SJCRH30 (cell line): ENCODE measurements at regions not wholly inside any gene's neighbourhood (a gene's known extent, or its start where the extent isn't known, plus 50 kb on each side); places are given as distances from the start of the nearest gene placed in this dataset.
"Not testable (repeated sequence)": the region's sequence is repeated elsewhere in the genome, so short reads cannot be mapped to it uniquely, and the experiment has no call there.

Source experiments
- DNase-seq, 2 experiments: peaks; one replicate each; pipeline ENCODE4 v3.0.0-alpha.2; 2015 to 2020
- H3K27ac ChIP-seq: fragments of 250-450 bp; sonication (Bioruptor Pico); 2 replicates; pipeline ENCODE4 v1.5.1; 2020; ENCODE audit warnings: mild to moderate bottlenecking, moderate library complexity
- H3K27me3 ChIP-seq: fragments of 250-450 bp; sonication (Bioruptor Pico); 2 replicates; pipeline ENCODE4 v1.5.1; 2020; ENCODE audit warnings: mild to moderate bottlenecking, moderate library complexity
- H3K36me3 ChIP-seq: fragments of 250-450 bp; sonication (Bioruptor Pico); 2 replicates; pipeline ENCODE4 v1.5.1; 2020; ENCODE audit warnings: mild to moderate bottlenecking, moderate library complexity
- H3K4me1 ChIP-seq: fragments of 250-450 bp; sonication (Bioruptor Pico); 2 replicates; pipeline ENCODE4 v1.5.1; 2020; ENCODE audit warnings: mild to moderate bottlenecking, moderate library complexity
- H3K4me3 ChIP-seq: fragments of 250-450 bp; sonication (Bioruptor Pico); 2 replicates; pipeline ENCODE4 v1.5.1; 2020; ENCODE audit warnings: mild to moderate bottlenecking, moderate library complexity
- H3K9me3 ChIP-seq: fragments of 250-450 bp; sonication (Bioruptor Pico); replicated peaks from 2 replicates; pipeline ENCODE4 v1.5.1; 2020; ENCODE audit warnings: mild to moderate bottlenecking, moderate library complexity

GRCh38 chr12:67772267-67773169, 124.0 kb downstream of the DYRK2 start:
- H3K27ac ChIP-seq: peak overlapping the region; percentile 13
- H3K36me3 ChIP-seq: no peaks in the 10 kb centered on the region
- peak; percentile 60 to 77 for DNase-seq

GRCh38 chr12:67773896-67774295, 125.4 kb downstream of the DYRK2 start:
- no peak for DNase-seq
- Histone ChIP-seq H3K27me3 (no peaks in the 10 kb centered on the region), H3K4me1 (peaks cover 12% of the 10 kb centered on the region), H3K27ac (no peak overlapping the region), H3K4me3 (no peak overlapping the region), H3K36me3 (no peaks in the 10 kb centered on the region), H3K9me3 (no peaks in the 10 kb centered on the region)

More at GRCh38 chr12:67772267-67773169, 124.0 kb downstream of the DYRK2 start:
- Histone ChIP-seq H3K9me3 (no peaks in the 10 kb centered on the region), H3K27me3 (no peaks in the 10 kb centered on the region), H3K4me1 (peaks cover 12% of the 10 kb centered on the region), H3K4me3 (peak overlapping the region; percentile 13; the same call in 1 of the 2 replicates)

GRCh38 chr12:67774983-67775587, 126.5 kb downstream of the DYRK2 start:
- Histone ChIP-seq H3K4me1 (peaks cover 12% of the 10 kb centered on the region), H3K4me3 (no peak overlapping the region), H3K36me3 (no peaks in the 10 kb centered on the region), H3K27ac (no peak overlapping the region), H3K9me3 (no peaks in the 10 kb centered on the region), H3K27me3 (no peaks in the 10 kb centered on the region)
- DNase-seq: no peak

GRCh38 chr12:67780580-67781084, 132.1 kb downstream of the DYRK2 start:
- Histone ChIP-seq H3K27ac (no peak overlapping the region), H3K4me3 (no peak overlapping the region), H3K36me3 (no peaks in the 10 kb centered on the region), H3K4me1 (no peaks in the 10 kb centered on the region), H3K9me3 (no peaks in the 10 kb centered on the region), H3K27me3 (no peaks in the 10 kb centered on the region)
- peak in 1 of 2 experiments; percentile 22 for DNase-seq

GRCh38 chr12:67782573-67782972, 134.0 kb downstream of the DYRK2 start:
- Histone ChIP-seq H3K4me1 (no peaks in the 10 kb centered on the region), H3K27me3 (no peaks in the 10 kb centered on the region), H3K9me3 (no peaks in the 10 kb centered on the region), H3K27ac (no peak overlapping the region), H3K4me3 (no peak overlapping the region), H3K36me3 (no peaks in the 10 kb centered on the region)
- DNase-seq: no peak

GRCh38 chr12:67783393-67783792, 134.8 kb downstream of the DYRK2 start:
- no peak overlapping the region for H3K4me3 ChIP-seq
- no peak for DNase-seq
- H3K4me1 ChIP-seq: no peaks in the 10 kb centered on the region
- H3K27ac ChIP-seq: no peak overlapping the region
- H3K27me3 ChIP-seq: no peaks in the 10 kb centered on the region
- no peaks in the 10 kb centered on the region for H3K9me3 ChIP-seq
- no peaks in the 10 kb centered on the region for H3K36me3 ChIP-seq

GRCh38 chr12:67784831-67785230, 136.3 kb downstream of the DYRK2 start:
- Histone ChIP-seq H3K27me3 (no peaks in the 10 kb centered on the region), H3K27ac (no peak overlapping the region), H3K4me1 (no peaks in the 10 kb centered on the region; the same call in 1 of the 2 replicates), H3K36me3 (no peaks in the 10 kb centered on the region), H3K4me3 (no peak overlapping the region), H3K9me3 (no peaks in the 10 kb centered on the region)
- no peak for DNase-seq

GRCh38 chr12:67786086-67786485, 137.5 kb downstream of the DYRK2 start:
- no peaks in the 10 kb centered on the region for H3K27me3 ChIP-seq
- no peaks in the 10 kb centered on the region for H3K9me3 ChIP-seq
- DNase-seq: no peak
- no peaks in the 10 kb centered on the region for H3K36me3 ChIP-seq
- H3K4me1 ChIP-seq: peaks cover 5% of the 10 kb centered on the region; the same call in 1 of the 2 replicates
- no peak overlapping the region for H3K27ac ChIP-seq
- no peak overlapping the region for H3K4me3 ChIP-seq

GRCh38 chr12:67788118-67788517, 139.6 kb downstream of the DYRK2 start:
- no peaks in the 10 kb centered on the region for H3K27me3 ChIP-seq
- H3K36me3 ChIP-seq: no peaks in the 10 kb centered on the region
- DNase-seq: no peak
- H3K27ac ChIP-seq: no peak overlapping the region
- peaks cover 5% of the 10 kb centered on the region; the same call in 1 of the 2 replicates for H3K4me1 ChIP-seq
- no peaks in the 10 kb centered on the region; the same call in 1 of the 2 replicates for H3K9me3 ChIP-seq
- no peak overlapping the region for H3K4me3 ChIP-seq

- no peak overlapping the region for H3K4me3 ChIP-seq
- no peaks in the 10 kb centered on the region for H3K36me3 ChIP-seq
- no peak overlapping the region for H3K27ac ChIP-seq
- DNase-seq: no peak
- H3K9me3 ChIP-seq: no peaks in the 10 kb centered on the region; the same call in 1 of the 2 replicates
- H3K27me3 ChIP-seq: no peaks in the 10 kb centered on the region
- peaks cover 5% of the 10 kb centered on the region; the same call in 1 of the 2 replicates for H3K4me1 ChIP-seq
Observed at GRCh38 chr12:67789266-67789665, 140.7 kb downstream of the DYRK2 start.

- DNase-seq: peak; percentile 40 to 45
- peaks cover 5% of the 10 kb centered on the region; the same call in 1 of the 2 replicates for H3K4me1 ChIP-seq
- H3K4me3 ChIP-seq: no peak overlapping the region
- H3K27ac ChIP-seq: no peak overlapping the region
- H3K36me3 ChIP-seq: no peaks in the 10 kb centered on the region
- no peaks in the 10 kb centered on the region for H3K27me3 ChIP-seq
- no peaks in the 10 kb centered on the region; the same call in 1 of the 2 replicates for H3K9me3 ChIP-seq
Observed at GRCh38 chr12:67790660-67791059, 142.1 kb downstream of the DYRK2 start.

- not testable (repeated sequence) for H3K27ac ChIP-seq, DNase-seq, H3K4me1 ChIP-seq
Observed at GRCh38 chr12:67791362-67791761, 142.8 kb downstream of the DYRK2 start.

GRCh38 chr12:67792185-67792584, 143.6 kb downstream of the DYRK2 start:
- no peaks in the 10 kb centered on the region for H3K36me3 ChIP-seq
- no peak for DNase-seq
- no peak overlapping the region for H3K4me3 ChIP-seq
- no peaks in the 10 kb centered on the region; the same call in 1 of the 2 replicates for H3K9me3 ChIP-seq
- no peak overlapping the region for H3K27ac ChIP-seq
- no peaks in the 10 kb centered on the region for H3K27me3 ChIP-seq
- H3K4me1 ChIP-seq: peaks cover 5% of the 10 kb centered on the region; the same call in 1 of the 2 replicates

More at GRCh38 chr12:67791362-67791761, 142.8 kb downstream of the DYRK2 start:
- H3K4me3 ChIP-seq, H3K36me3 ChIP-seq, H3K27me3 ChIP-seq, H3K9me3 ChIP-seq: not testable (repeated sequence)

- H3K4me1 ChIP-seq: peaks cover 5% of the 10 kb centered on the region; the same call in 1 of the 2 replicates
- H3K4me3 ChIP-seq: no peak overlapping the region
- H3K36me3 ChIP-seq: no peaks in the 10 kb centered on the region
- no peaks in the 10 kb centered on the region for H3K27me3 ChIP-seq
- no peak for DNase-seq
- H3K9me3 ChIP-seq: no peaks in the 10 kb centered on the region; the same call in 1 of the 2 replicates
- no peak overlapping the region for H3K27ac ChIP-seq
Observed at GRCh38 chr12:67794161-67794560, 145.6 kb downstream of the DYRK2 start.

- no peak for DNase-seq
- no peak overlapping the region for H3K27ac ChIP-seq
- H3K4me3 ChIP-seq: no peak overlapping the region
- no peaks in the 10 kb centered on the region for H3K27me3 ChIP-seq
- no peaks in the 10 kb centered on the region; the same call in 1 of the 2 replicates for H3K9me3 ChIP-seq
- no peaks in the 10 kb centered on the region for H3K36me3 ChIP-seq
- H3K4me1 ChIP-seq: peaks cover 1% of the 10 kb centered on the region; the same call in 1 of the 2 replicates
Observed at GRCh38 chr12:67795236-67795635, 146.7 kb downstream of the DYRK2 start.
